Activated CD4-positive, alpha-beta T cell treated with anti-CD3 and anti-CD28 coated beads for 36 hours (primary cell): ENCODE measurements at regions not wholly inside any gene's neighbourhood (a gene's known extent, or its start where the extent isn't known, plus 50 kb on each side); places are given as distances from the start of the nearest gene placed in this dataset.
A peak's percentile ranks its signal among the peaks of the same experiment; 100 is the strongest.

Experiments used
- ATAC-seq: fragments of 200-7000 bp; cut with Tn5 transposase; one replicate; pipeline ENCODE4 v1.10.0; 2021; ENCODE audit warnings: mild to moderate bottlenecking, moderate library complexity
- CTCF ChIA-PET: fragments of 350-600 bp; sonication (Branson Sonifier 250); formaldehyde crosslinking; loops from one replicate; lab custom pipeline; 2021; ENCODE audit warnings: antibody characterized with exemption; lab: Charles Lee
- POLR2A ChIA-PET: fragments of 350-600 bp; sonication (Branson Sonifier 250); formaldehyde crosslinking; loops from one replicate; lab custom pipeline; 2021; ENCODE audit warnings: antibody characterized with exemption, inconsistent platforms; lab: Charles Lee
- DNase-seq: peaks from one replicate; pipeline ENCODE4 v3.0.0-alpha.2; 2020
- H3K27ac Mint-ChIP-seq: one replicate; pipeline ENCODE4 v1.8.0; 2021; ENCODE audit warnings: mixed read lengths
- H3K27me3 Mint-ChIP-seq: one replicate; pipeline ENCODE4 v1.8.0; 2021; ENCODE audit warnings: mixed read lengths
- H3K36me3 Mint-ChIP-seq: one replicate; pipeline ENCODE4 v1.8.0; 2021; ENCODE audit warnings: low read depth, mixed read lengths
- H3K4me1 Mint-ChIP-seq: one replicate; pipeline ENCODE4 v1.8.0; 2021; ENCODE audit warnings: mixed read lengths
- H3K4me3 Mint-ChIP-seq: one replicate; pipeline ENCODE4 v1.8.0; 2021; ENCODE audit warnings: mild to moderate bottlenecking, moderate library complexity, mixed read lengths
- H3K9me3 Mint-ChIP-seq: one replicate; pipeline ENCODE4 v1.8.0; 2021; ENCODE audit warnings: low read depth, mixed read lengths
- intact Hi-C, 2 experiments: fragments of 100-400 bp; cut with DNase I in 1 of 2; cut with micrococcal nuclease in 1 of 2; formaldehyde crosslinking; loops; one replicate each; pipeline versions ENCODE4 v1.14.2 to v1.15.1; 2022 to 2024; cut with DNase I, micrococcal nuclease

- intact Hi-C loops = no loop called here
- H3K4me1 Mint-ChIP-seq = peaks cover 58% of the 10 kb centered on the region
- ChIA-PET CTCF (no interaction called here), POLR2A (interaction anchor here (0.6 kb wide), 1 partner anchor 1142 kb away, joined by 3 read pairs; no protein-coding TSS in a partner anchor)
- H3K4me3 Mint-ChIP-seq = no peak overlapping the region
- no peaks in the 10 kb centered on the region for H3K36me3 Mint-ChIP-seq
- H3K27me3 Mint-ChIP-seq = no peaks in the 10 kb centered on the region
- no peak for ATAC-seq
- no peak overlapping the region for H3K27ac Mint-ChIP-seq
- no peaks in the 10 kb centered on the region for H3K9me3 Mint-ChIP-seq
- no peak for DNase-seq
These were observed 189.2 kb upstream of the C14orf180 start for GRCh38 chr14:104390221-104390931.

DNA sequence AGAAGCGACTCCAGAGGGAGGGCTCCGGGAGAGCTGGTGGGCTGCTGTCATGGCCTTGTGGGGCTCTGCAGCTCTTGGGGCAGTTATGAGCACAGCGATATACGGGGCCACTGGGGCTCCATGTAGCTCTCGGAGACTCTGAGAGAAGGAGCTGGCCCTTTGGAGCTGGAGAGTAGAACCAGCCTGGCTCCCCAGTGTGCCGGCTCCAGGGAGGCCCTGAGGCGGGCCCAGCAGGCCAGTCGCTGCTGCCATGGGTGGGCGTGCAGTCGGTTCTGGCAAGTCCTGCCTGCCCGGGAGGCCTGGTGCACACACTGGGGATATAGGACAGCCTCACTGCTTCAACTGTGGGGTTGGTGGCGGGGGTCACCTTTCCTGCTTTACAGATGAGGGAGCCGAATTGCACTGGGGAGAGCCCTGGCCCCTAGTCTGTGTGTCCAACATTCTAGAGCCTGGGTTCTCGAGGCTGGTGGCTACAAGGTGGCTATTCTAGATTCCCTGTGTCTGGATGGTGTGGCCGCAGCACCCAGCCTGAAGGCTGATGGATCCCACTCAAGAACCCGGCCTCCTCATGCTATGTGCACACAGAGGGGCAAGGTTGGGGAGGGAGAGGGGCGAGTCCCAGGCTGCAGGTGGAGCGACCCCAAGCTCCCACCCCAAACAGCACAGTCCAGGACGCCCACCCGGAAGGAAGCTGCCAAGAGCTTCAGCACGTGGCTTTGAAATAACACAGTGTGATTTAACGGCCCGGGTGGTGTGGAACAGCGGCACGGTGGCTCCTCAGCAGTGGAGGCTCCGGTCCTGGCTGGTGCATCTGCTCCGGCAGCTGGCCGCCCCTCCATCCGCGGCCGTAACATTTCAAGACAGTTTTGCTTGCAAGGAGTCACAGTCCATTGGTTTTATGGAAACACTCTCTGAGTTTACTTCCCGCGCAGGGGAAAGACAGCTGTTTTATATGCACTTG is 188.3 kb upstream of the C14orf180 start:
- peak overlapping the region; percentile 43 for H3K27ac Mint-ChIP-seq
- DNase-seq = no peak
- intact Hi-C loops = no loop called here
- ChIA-PET POLR2A (interaction anchor here (0.6 kb wide), 1 partner anchor 1141 kb away, joined by 3 read pairs; no protein-coding TSS in a partner anchor), CTCF (no interaction called here)
- no peaks in the 10 kb centered on the region for H3K9me3 Mint-ChIP-seq
- no peaks in the 10 kb centered on the region for H3K36me3 Mint-ChIP-seq
- no peak for ATAC-seq
- no peaks in the 10 kb centered on the region for H3K27me3 Mint-ChIP-seq
- peaks cover 64% of the 10 kb centered on the region for H3K4me1 Mint-ChIP-seq
- H3K4me3 Mint-ChIP-seq = no peak overlapping the region

DNA sequence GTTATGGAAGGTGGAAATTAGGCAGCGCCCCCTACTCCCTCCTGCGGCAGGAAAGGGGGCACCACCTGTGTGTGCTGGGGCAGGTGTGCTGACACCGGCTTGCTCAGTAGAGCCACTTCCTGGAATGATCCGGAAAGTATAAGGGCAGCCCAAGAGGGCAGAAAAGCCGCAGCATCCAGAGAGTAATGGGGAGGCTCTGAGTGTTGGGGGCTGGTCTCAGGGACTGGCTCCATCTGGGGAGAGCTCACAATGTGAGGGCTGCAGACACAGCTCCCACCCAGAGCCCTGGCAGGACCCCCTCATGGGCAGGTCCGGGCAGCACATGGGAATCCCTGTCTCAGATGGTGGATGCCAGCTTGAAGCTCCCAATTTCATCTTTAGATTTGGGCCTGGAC is 187.6 kb upstream of the C14orf180 start:
- POLR2A ChIA-PET = no interaction called here
- H3K27ac Mint-ChIP-seq = peak overlapping the region; percentile 43
- ATAC-seq = no peak

DNA sequence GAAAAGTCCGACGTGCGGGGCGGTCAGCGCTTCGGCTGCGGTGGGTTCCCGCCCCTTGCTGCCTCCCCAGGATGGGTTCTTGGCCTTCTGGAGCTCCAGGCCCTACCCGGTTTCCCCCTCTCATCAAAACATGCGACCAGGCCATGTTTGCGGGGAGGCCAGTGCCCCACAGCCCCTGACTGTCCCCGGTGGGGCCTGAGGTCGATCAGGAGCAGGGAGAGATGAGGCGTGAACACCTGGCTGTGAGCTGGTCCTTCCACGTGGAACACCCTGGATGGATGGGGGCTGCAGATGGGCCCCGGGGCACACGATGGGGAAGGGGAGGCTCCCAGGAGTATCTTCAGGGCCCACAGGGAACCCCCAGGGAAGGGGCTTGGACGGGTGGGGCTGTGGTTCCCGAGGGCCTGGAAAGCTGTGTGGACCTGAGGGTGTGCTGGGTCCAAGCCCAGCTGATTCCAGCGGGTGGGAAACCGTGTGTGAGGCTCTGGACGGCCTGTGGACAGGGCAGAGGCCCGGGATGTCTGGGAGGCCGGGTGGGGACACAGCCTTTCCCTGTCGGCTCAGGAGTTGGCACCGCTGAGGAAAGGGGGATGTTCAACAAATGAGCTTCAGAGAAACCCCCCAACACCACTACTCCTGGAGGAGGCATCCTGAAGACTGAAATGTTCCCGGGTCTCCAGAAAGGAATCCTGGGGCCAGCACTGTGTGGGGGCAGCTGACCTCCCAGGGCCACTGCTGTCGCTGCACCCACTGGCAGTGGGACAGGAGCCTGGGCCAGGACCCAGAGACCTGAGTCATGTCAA is 187.0 kb upstream of the C14orf180 start:
- no peak for ATAC-seq
- CTCF ChIA-PET = interaction anchor here (0.9 kb wide), 1 partner anchor 29 kb away, joined by 4 read pairs; no protein-coding TSS in a partner anchor
- H3K9me3 Mint-ChIP-seq = peaks cover 2% of the 10 kb centered on the region
- H3K4me3 Mint-ChIP-seq = no peak overlapping the region
- DNase-seq = no peak
- POLR2A ChIA-PET = no interaction called here
- H3K4me1 Mint-ChIP-seq = peaks cover 68% of the 10 kb centered on the region
- peak overlapping the region; percentile 43 for H3K27ac Mint-ChIP-seq
- H3K36me3 Mint-ChIP-seq = no peaks in the 10 kb centered on the region
- intact Hi-C loops = no loop called here
- H3K27me3 Mint-ChIP-seq = no peaks in the 10 kb centered on the region

More for the DNA sequence above, 187.6 kb upstream of the C14orf180 start:
- intact Hi-C loops = no loop called here
- no peaks in the 10 kb centered on the region for H3K27me3 Mint-ChIP-seq
- H3K36me3 Mint-ChIP-seq = no peaks in the 10 kb centered on the region
- H3K4me1 Mint-ChIP-seq = peaks cover 68% of the 10 kb centered on the region
- CTCF ChIA-PET = interaction anchor here (0.9 kb wide), 1 partner anchor 29 kb away, joined by 4 read pairs; no protein-coding TSS in a partner anchor
- H3K9me3 Mint-ChIP-seq = no peaks in the 10 kb centered on the region
- H3K4me3 Mint-ChIP-seq = no peak overlapping the region
- DNase-seq = no peak

DNA sequence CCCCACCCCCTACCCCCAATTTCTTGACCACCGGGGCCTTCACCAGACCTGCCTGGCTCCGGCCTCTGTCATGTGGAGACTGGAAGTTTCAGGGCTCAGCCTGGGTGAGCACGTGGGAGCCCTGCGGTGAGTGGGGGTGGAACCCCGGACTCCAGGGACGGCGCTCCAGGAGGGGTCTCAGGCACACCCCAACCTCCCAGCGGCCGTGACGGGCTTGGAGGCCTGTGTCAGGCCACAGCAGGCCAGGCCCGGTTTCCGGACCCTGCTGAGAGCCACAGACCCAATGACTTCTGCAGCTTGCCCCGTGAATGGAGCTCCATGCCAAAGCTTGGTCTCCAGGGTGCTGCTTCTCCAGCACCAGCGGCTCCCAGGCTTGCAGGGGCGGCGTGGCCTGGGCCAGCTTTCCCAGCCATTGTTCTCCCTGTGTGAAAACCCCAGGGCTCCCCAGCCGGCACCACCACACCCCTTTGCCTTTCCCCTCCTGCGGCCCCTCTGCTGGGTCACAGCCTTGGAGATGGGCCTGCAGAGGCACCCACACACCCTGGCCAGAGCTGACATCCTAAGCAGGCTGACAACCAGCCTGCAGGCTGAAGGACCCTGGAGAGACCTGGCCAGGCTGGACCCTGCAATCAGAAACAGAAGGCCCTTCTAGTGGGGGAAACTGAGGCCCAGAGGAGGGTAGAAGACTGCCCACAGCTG is 186.2 kb upstream of the C14orf180 start:
- no peaks in the 10 kb centered on the region for H3K27me3 Mint-ChIP-seq
- peaks cover 3% of the 10 kb centered on the region for H3K36me3 Mint-ChIP-seq
- DNase-seq = no peak
- peak overlapping the region; percentile 63 for H3K27ac Mint-ChIP-seq
- peaks cover 68% of the 10 kb centered on the region for H3K4me1 Mint-ChIP-seq
- peaks cover 6% of the 10 kb centered on the region for H3K9me3 Mint-ChIP-seq
- H3K4me3 Mint-ChIP-seq = no peak overlapping the region
- intact Hi-C loops = no loop called here
- CTCF ChIA-PET = no interaction called here
- ATAC-seq = no peak
- POLR2A ChIA-PET = no interaction called here

DNA sequence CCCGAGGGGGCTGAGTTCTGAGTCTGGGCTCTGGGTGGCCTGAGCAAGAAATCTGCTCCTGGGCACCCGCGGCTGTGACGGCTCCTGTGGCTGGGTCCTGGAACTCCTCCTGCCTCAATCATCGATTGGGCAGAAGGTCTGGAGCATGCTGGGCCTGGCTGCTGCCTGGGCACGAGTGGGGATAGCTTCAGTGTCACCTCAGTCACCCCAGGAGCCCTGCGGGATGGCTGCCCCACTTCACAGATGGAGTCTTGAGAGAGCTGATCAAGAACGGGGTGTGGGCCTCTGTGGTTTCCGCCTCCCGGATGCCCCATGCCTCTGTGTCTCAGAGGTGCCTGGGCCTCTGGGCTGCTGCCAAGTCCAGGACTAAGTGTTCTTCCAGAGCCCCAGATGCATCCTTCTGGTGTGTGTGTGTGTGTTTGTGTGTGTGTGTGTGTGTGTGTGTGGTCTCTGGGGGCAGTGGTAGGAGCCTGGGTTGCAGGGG is 185.6 kb upstream of the C14orf180 start:
- no peaks in the 10 kb centered on the region for H3K27me3 Mint-ChIP-seq
- H3K9me3 Mint-ChIP-seq = peaks cover 6% of the 10 kb centered on the region
- CTCF ChIA-PET = interaction anchor here (0.6 kb wide), 1 partner anchor 1289 kb away, joined by 3 read pairs; no protein-coding TSS in a partner anchor
- intact Hi-C loops = no loop called here
- DNase-seq (peak; percentile 73), ATAC-seq (peak; percentile 77)
- peaks cover 67% of the 10 kb centered on the region for H3K4me1 Mint-ChIP-seq
- H3K27ac Mint-ChIP-seq = peak overlapping the region; percentile 71
- H3K36me3 Mint-ChIP-seq = peaks cover 3% of the 10 kb centered on the region
- POLR2A ChIA-PET = no interaction called here
- H3K4me3 Mint-ChIP-seq = no peak overlapping the region

- POLR2A ChIA-PET = no interaction called here
- Mint-ChIP-seq H3K27me3 (no peaks in the 10 kb centered on the region), H3K36me3 (peaks cover 3% of the 10 kb centered on the region), H3K4me1 (peaks cover 67% of the 10 kb centered on the region), H3K4me3 (no peak overlapping the region), H3K9me3 (peaks cover 6% of the 10 kb centered on the region), H3K27ac (no peak overlapping the region)
- intact Hi-C loops = no loop called here
- DNase-seq (no peak), ATAC-seq (no peak)
- CTCF ChIA-PET = interaction anchor here (0.6 kb wide), 1 partner anchor 1290 kb away, joined by 3 read pairs; no protein-coding TSS in a partner anchor
These were observed 185.1 kb upstream of the C14orf180 start for GRCh38 chr14:104394409-104394851.

DNA sequence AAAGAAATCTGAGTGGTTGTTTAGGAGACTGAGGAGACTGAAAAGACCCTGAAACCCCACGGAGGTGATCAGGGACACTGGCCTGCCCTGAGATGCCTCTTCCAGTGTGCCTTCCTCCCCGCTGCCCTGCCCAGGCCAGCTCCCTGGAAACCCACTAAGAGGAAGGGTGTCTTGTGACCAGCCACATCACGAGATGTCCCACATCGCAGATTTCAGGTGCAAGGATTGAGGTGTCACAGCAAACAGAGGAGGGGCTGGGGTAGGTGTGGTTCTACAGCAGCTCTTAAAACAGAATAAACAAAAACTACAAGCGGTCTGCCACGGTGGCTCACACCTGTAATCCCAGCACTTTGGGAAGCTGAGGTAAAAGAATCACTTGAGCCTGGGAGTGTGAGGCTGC is 184.3 kb upstream of the C14orf180 start:
- H3K36me3 Mint-ChIP-seq = peaks cover 3% of the 10 kb centered on the region
- H3K27me3 Mint-ChIP-seq = no peaks in the 10 kb centered on the region
- ATAC-seq (no peak), DNase-seq (no peak)
- no peak overlapping the region for H3K4me3 Mint-ChIP-seq
- ChIA-PET CTCF (no interaction called here), POLR2A (no interaction called here)
- H3K9me3 Mint-ChIP-seq = peaks cover 6% of the 10 kb centered on the region
- no peak overlapping the region for H3K27ac Mint-ChIP-seq
- intact Hi-C loops = no loop called here
- peaks cover 67% of the 10 kb centered on the region for H3K4me1 Mint-ChIP-seq

DNA sequence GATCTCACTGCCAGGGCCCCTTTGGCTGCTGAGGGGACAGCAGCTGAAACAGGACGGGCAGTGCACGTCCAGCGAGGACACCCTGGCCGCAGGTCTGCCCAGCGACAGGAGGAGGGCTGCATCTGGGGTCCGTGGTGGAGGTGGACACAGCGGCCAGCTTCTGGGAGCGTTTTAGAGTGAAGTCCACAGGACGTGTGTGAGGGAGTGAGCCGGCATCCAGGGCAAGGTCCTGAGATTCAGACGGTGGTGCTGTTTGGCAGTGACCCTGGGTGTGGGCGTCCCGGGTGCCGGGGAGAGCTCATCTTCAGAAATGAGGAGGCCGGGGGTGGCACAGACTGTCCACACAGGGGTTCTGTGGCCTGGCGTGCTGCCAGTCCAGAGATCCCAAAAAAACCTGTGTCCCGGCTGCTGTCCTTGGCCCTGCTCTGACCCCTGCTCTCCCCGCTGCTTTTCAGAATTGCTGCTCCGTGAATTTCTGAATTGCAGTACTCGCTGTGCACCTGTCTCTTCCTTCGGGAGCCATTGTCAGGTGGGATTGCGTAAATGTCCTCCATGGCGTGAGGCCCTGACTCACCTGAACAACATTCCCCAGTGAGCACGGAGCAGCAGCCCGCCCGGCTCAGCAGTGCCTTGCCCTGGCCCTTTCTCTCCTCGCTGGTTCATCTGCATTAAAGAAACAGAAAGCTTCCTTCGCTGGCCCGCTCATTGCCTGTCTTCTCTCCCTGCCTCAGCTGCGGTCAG is 183.5 kb upstream of the C14orf180 start:
- H3K4me3 Mint-ChIP-seq = no peak overlapping the region
- CTCF ChIA-PET = no interaction called here
- H3K36me3 Mint-ChIP-seq = peaks cover 3% of the 10 kb centered on the region
- H3K27me3 Mint-ChIP-seq = no peaks in the 10 kb centered on the region
- H3K27ac Mint-ChIP-seq = no peak overlapping the region
- DNase-seq = no peak
- H3K9me3 Mint-ChIP-seq = peaks cover 6% of the 10 kb centered on the region
- intact Hi-C loops = no loop called here
- POLR2A ChIA-PET = no interaction called here
- ATAC-seq = no peak
- H3K4me1 Mint-ChIP-seq = peaks cover 61% of the 10 kb centered on the region
